Mononuclear cell (primary cell): ENCODE measurements at regions not wholly inside any gene's neighbourhood (a gene's known extent, or its start where the extent isn't known, plus 50 kb on each side); places are given as distances from the start of the nearest gene placed in this dataset.

Experiments used
- H3K27me3 ChIP-seq: 2 replicates; pipeline ENCODE4 v1.6.0; 2011; ENCODE audit warnings: low read length, control low read depth; ENCODE audit not compliant: insufficient read depth
- H3K4me1 ChIP-seq: 2 replicates; pipeline ENCODE4 v1.5.1; 2011; ENCODE audit warnings: mild to moderate bottlenecking, low read length, control low read depth; ENCODE audit not compliant: insufficient read depth
- H3K4me3 ChIP-seq: 2 replicates; pipeline ENCODE4 v1.5.1; 2011; ENCODE audit warnings: mild to moderate bottlenecking, low read length, moderate library complexity
- H3K9me3 ChIP-seq: 2 replicates; pipeline ENCODE4 v1.5.1; 2011; ENCODE audit warnings: low read depth, mild to moderate bottlenecking, control low read depth, low read length

DNA sequence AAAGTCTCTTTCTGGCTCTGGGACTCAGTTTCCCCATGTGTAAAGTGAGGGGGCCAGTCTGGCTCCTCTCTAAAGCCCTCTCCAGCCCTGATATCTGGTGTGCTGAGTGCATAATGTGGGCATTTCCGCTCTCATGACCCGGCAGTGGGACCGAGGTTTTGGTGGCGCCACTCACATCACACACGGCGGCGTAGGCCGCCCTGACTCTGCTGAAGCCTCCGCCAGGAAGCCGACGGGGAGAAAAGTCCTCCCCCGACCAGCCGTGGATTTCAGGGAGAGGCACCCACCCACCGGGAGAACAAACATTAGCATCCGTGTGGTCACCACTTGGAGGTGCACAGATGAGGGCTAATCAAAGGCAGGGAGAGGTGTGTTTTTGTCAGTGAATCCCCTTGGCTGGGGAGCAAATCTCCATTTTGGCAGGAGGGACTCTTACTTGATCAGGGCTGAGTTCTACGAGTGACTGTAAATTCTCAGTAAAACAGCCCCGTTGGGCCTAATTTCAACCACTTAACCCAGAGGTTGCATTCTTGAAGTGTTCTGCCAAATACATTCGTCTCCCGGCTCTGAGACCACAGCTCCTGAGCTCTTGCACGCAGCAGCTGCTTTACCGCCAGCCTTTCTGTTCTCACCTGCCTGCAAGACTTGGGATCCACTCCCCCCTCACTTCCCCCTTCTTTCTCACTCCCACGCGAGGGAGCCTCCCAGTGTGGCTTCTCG is 118.2 kb downstream of the FOXD2 start:
- Histone ChIP-seq H3K9me3 (no peaks in the 10 kb centered on the region), H3K4me3 (no peak overlapping the region), H3K4me1 (no peaks in the 10 kb centered on the region), H3K27me3 (no peaks in the 10 kb centered on the region)

DNA sequence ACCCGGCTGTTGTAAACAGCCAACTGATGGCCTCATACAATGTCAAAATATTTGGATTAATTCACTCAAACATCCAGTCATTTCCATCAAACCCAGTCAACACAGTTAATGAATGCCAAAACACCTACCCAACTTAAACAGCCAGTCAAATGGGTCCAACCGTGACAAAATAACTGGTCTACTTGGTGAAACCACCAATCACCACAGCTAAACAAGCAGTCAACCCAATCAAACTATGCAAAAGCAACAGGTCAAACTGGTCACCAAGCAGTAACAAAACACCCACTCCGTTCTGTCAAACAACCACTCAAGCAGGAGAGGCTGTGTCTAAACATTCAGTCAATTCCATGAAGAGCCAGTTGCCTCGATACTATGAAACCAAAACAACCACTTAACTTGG is 119.2 kb downstream of the FOXD2 start:
- H3K4me3 ChIP-seq = no peak overlapping the region
- H3K4me1 ChIP-seq = no peaks in the 10 kb centered on the region
- H3K27me3 ChIP-seq = no peaks in the 10 kb centered on the region
- no peaks in the 10 kb centered on the region for H3K9me3 ChIP-seq

DNA sequence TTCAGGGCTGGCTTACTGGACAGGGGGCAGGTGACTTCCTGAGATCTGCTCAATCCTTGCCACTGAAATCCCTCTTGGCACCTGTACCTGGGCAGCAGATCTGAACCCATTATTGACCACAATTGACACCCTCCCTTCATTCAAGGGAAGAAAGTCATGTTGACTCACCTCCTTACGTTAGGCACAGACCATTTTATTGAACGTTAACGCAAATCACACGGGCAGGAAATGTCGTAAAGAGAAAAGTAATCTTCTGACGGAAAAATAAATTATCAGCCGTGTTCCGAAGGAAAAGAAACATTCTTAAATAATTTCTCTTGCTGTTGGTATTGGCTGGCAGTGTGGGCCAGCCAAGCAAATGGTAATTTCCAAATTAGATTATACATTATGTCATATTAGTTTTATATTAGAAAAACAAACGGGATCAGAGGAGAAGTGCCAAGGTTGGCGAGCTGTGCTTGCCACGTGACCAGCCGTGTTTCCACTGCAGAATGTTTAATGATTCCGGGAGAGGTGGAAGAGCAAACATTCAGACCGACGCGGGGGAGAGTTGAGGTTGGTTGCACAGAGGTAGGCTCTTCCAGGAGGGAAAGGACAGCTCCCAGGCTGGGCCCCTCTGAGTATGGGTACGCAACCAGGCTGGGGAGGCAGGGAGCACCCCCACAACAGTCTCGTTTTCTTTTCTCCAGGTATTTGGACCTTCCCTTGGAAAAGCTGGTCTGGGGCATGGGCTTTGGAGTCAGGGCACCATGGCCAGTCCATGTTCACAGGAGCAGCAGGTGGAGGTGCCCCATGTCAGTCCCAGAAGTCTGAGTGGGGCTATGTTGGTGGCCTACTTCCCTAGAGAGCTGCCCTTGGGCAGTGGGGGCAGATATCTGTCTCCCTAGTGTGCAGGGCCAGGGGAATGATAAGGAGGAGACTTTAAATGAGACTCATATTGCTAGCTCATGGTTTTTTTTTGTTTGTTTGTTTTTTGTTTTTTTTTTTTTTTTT is 121.1 kb downstream of the FOXD2 start:
- Histone ChIP-seq H3K9me3 (no peaks in the 10 kb centered on the region), H3K27me3 (no peaks in the 10 kb centered on the region), H3K4me1 (no peaks in the 10 kb centered on the region), H3K4me3 (no peak overlapping the region)

DNA sequence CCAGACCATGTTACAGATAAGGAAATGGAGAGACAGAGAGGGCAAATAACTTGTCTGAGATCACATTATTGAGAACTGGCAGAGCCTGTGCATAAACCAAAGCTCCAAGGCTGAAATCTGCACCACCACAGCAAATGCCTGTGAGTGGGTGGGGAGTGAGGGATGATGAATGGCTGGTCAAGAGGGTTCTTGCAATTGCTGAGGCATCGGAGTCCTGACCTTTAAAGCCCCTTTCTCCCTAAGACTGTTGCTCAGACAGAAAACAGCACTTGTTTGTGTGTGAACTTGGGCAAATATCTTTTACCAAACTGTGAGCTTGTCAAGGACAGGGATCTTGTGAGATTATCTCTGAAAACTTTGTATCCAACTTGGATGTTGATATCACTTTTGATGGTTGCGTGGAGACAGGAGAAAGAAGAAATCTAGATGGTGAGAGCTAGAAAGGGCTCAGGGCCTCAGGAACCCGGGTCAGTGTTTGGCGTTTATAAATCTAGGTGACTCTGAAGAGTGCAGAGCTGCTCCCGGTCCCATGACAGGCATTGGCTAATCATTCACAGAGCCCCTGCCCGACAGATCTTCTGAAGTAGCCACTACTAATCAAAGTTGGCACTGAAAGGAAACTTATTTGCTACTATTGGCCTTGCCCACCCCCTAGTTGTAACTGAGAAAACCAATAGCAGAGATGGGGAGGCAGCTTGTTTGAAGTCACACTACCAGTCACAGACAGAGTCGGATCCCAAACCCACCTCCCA is 122.3 kb downstream of the FOXD2 start:
- H3K27me3 ChIP-seq = no peaks in the 10 kb centered on the region
- H3K4me1 ChIP-seq = no peaks in the 10 kb centered on the region
- H3K4me3 ChIP-seq = no peak overlapping the region
- no peaks in the 10 kb centered on the region for H3K9me3 ChIP-seq

DNA sequence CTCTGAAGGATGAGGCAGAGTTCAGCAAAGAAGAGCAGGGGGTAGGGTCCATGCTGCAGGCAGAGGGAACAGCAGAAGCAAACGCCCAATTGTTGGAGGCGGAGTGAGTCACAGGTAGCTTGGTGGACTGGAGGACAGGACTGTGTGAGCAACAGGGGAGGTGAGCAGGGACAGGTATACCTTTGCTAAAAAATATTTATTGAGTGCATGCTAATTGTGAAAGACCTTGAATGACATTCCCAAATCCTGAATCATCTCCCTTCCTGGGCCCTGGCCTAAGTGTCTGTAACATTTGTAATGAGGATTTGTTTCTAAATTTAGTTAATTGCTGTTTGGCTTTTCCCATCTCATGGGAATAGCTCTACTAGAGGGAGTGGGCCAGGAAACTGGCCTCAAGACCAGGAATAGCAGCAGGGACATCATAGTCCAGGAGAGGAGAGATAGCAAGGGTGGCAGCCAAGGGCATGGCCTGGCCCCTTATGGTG is 123.7 kb downstream of the FOXD2 start:
- Histone ChIP-seq H3K9me3 (no peaks in the 10 kb centered on the region), H3K27me3 (no peaks in the 10 kb centered on the region), H3K4me1 (no peaks in the 10 kb centered on the region), H3K4me3 (no peak overlapping the region)

DNA sequence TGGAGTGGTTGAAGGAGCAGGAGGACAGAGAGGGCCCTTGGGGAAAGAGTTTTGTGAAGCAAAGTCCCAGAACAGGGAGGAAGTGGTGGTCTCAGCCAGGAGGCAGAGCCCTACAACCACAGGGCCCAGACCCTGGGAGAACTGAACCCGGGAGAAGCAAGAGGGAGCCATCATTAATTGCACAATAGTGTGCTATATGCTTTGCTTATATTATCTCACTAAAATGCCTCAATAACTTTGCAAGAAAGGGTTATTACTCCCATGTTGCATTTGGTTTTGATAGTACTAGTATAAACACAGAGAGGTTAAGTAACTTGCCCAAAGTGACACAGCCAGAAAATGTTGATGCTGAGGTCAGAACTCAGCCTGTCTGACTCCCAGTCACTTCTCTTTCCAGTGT is 124.3 kb downstream of the FOXD2 start:
- Histone ChIP-seq H3K27me3 (no peaks in the 10 kb centered on the region), H3K4me1 (no peaks in the 10 kb centered on the region), H3K4me3 (no peak overlapping the region), H3K9me3 (no peaks in the 10 kb centered on the region)

DNA sequence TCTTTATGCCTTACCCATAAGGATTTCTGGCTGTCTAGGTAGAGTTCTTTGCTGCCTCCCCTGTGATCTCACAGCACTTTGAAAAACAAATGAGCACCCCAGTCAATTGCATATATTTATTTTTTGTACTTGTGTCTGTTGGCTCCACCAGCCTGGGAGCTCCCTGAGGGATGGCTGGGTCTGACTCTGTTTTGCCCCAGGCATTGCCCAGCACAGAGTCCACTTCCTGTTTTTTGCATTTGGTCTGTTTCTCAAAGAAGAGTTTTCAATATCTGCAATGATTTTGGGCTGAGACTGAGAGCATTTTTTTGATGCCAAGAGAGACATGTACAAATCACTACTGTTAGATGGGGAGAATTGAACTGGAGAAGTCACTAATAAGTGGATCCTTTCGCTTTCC is 125.0 kb downstream of the FOXD2 start:
- Histone ChIP-seq H3K27me3 (no peaks in the 10 kb centered on the region), H3K9me3 (no peaks in the 10 kb centered on the region), H3K4me3 (no peak overlapping the region), H3K4me1 (no peaks in the 10 kb centered on the region)

DNA sequence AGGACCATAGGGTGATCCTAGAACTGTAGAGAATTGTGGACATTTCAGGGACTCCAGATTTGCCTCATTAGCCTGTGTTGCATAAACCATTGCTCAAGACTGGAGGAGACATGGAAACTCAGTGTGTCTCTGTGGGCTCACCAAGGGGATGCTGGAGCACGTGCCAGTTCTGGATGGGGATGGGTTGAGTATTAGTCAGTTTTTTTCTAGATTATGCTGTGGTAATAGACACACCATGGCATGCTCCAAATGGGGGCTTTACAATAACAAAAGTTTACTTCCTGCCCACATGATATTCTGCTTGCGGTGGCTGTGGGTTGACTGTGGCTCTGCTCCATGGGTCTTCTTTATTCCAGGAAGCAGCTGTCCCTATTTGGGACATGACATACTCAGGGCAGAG is 125.4 kb downstream of the FOXD2 start:
- no peaks in the 10 kb centered on the region for H3K9me3 ChIP-seq
- no peaks in the 10 kb centered on the region for H3K27me3 ChIP-seq
- H3K4me1 ChIP-seq = no peaks in the 10 kb centered on the region
- H3K4me3 ChIP-seq = no peak overlapping the region

DNA sequence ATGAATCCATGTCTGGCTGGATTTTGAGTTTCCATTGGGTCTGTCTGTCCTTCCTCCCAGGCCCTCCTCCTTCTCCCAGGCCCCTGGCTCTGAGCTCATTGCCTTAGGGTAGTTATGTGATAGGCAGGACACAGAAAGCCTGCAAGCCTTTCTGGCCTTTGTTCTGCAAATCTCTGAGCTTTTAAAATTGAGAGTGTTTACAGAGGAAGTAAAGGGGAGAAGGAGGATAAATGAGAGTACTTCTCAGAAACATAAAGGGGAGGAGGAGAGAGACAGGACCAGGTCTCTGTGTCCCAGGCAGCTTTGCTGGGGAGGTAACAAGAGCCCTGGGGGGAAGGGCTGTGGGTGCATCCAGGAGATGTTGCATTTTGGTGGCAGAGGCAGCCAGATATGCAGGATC is 126.7 kb downstream of the FOXD2 start:
- no peak overlapping the region for H3K4me3 ChIP-seq
- no peaks in the 10 kb centered on the region for H3K27me3 ChIP-seq
- no peaks in the 10 kb centered on the region for H3K4me1 ChIP-seq
- H3K9me3 ChIP-seq = no peaks in the 10 kb centered on the region

DNA sequence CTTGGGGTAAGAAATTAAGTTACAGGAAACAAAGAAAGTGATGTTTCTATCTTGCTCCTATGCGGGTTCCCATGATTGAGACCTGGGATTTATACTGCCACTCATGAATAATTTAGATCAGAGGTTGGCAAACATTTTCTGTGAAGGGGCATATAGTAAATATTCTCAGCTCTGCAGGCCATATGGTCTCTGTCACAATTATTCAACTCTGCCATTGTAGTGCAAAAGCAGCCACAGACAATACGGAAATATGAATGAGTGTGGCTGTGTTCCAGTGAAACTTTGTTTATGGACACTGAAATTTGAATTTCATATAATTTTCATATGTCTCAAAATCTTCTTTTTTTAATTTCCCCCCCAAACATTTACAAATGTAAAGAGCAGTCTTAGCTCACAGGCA is 127.2 kb downstream of the FOXD2 start:
- Histone ChIP-seq H3K9me3 (no peaks in the 10 kb centered on the region), H3K27me3 (no peaks in the 10 kb centered on the region), H3K4me1 (no peaks in the 10 kb centered on the region), H3K4me3 (no peak overlapping the region)

DNA sequence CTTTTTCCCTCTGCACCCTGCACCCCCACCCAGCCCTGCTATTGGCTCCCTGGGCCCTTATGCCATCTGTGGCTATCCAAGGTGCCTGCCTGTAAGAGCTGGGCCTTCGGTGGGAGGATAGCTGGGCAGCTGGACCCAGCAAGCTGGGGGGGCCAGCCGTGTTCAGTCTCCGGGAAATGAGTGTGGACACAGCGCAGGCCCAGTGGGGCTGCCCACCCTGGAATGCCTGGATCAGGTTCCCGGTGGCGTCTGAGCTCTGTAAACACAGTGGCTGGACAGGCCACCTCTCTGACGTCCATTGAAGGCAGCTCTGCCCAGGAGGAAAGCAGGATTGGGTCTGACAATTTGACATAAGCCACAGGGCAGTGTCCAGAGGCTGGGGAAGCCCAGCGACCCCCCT is 127.8 kb downstream of the FOXD2 start:
- no peaks in the 10 kb centered on the region for H3K4me1 ChIP-seq
- H3K4me3 ChIP-seq = no peak overlapping the region
- H3K27me3 ChIP-seq = no peaks in the 10 kb centered on the region
- no peaks in the 10 kb centered on the region for H3K9me3 ChIP-seq

DNA sequence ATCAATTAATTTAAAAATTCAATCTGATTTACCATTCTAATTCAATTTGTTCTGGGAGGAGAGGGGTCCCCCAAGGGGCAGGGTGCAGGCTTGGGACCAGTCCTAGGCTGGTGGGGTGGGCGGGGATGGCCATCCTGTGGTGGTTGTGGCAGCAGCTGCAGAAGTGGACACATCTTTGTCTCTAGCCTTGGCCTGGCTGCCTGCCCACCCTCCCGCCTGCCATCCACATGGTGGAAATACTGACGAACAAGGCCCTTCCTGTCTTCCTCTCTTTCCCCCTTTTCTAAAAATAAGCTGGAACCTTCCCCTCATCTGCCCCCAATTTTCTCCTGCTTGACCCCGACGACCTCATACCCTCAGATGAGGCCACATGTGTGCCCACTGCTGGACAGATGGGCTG is 130.9 kb downstream of the FOXD2 start:
- H3K4me3 ChIP-seq = no peak overlapping the region
- no peaks in the 10 kb centered on the region for H3K9me3 ChIP-seq
- no peaks in the 10 kb centered on the region for H3K4me1 ChIP-seq
- no peaks in the 10 kb centered on the region for H3K27me3 ChIP-seq

DNA sequence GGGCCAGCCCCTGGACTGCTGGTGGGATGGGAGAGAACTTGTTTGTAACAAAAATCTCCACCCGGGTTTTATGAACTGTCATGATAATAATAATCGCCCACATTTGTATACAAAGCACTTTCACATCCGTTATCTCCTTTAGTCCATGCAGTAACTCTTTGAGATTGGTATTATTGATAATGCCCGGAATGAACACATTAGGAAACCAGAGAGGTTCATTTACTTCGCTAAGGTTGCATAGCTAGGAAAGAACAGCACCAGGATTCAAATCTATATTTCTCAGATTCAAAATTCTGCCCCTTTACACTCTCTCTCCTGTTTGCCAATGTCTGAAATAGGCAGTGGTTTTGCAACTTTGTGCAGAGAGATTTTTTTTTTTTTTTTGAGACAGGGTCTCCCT is 131.4 kb downstream of the FOXD2 start:
- H3K4me1 ChIP-seq = no peaks in the 10 kb centered on the region
- no peaks in the 10 kb centered on the region for H3K27me3 ChIP-seq
- no peak overlapping the region for H3K4me3 ChIP-seq
- no peaks in the 10 kb centered on the region for H3K9me3 ChIP-seq

DNA sequence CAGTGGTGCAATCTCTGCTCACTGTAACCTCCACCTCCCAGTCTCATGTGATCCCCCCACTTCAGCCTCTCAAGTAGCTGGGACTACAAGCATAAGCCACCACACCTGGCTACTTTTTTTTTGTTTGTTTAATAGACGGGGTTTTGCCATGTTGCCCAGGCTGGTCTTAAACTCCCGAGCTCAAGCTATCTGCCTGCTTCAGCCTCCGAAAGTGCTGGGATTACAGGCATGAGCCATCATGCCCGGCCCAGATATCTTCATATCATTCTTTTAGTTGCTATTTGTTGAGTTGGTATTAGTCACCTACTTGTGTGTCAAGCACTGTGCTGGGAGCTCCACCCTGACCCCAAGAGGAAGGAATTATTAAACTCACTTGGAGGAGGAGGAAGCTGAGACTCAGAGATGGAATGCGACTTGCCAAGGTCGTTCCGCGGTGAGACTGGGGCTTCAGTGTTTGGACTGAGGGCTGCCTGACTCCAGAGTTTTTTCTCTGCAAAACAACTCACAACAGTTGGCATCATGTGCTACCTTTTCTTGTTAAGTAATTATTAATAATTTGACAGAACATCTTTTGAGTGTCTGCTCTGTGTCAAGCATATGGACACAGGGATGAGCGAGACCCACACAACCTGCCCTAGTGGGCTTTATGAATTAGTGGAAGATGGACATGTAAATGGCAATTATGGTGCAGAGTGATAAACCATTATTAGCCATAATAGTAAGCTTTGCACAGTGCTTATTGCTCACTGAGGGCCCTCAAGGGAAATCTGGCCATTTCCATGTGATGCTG is 132.0 kb downstream of the FOXD2 start:
- Histone ChIP-seq H3K27me3 (no peaks in the 10 kb centered on the region), H3K9me3 (no peaks in the 10 kb centered on the region), H3K4me3 (no peak overlapping the region), H3K4me1 (no peaks in the 10 kb centered on the region)
